Epithelial cell of prostate (primary cell): ENCODE measurements at regions not wholly inside any gene's neighbourhood (a gene's known extent, or its start where the extent isn't known, plus 50 kb on each side); places are given as distances from the start of the nearest gene placed in this dataset.
"Not testable (repeated sequence)": the region's sequence is repeated elsewhere in the genome, so short reads cannot be mapped to it uniquely, and the experiment has no call there.

Source experiments
- DNase-seq: peaks from one replicate; pipeline ENCODE4 v3.0.0-alpha.2; 2011; ENCODE audit warnings: low read depth, low spot score
- H3K27ac ChIP-seq: fragments of 450-650 bp; 2 replicates; pipeline ENCODE4 v1.5.1; 2017; ENCODE audit warnings: mild to moderate bottlenecking

GRCh38 chr5:109987970-109988369, 298.2 kb downstream of the MAN2A1 start:
- no peak for DNase-seq
- no peak overlapping the region for H3K27ac ChIP-seq

- DNase-seq = no peak
- no peak overlapping the region for H3K27ac ChIP-seq
Observed at GRCh38 chr5:109989161-109989560, 299.4 kb downstream of the MAN2A1 start.

- H3K27ac ChIP-seq = no peak overlapping the region
- no peak for DNase-seq
Observed at GRCh38 chr5:109989994-109990722, 300.4 kb downstream of the MAN2A1 start.

DNA sequence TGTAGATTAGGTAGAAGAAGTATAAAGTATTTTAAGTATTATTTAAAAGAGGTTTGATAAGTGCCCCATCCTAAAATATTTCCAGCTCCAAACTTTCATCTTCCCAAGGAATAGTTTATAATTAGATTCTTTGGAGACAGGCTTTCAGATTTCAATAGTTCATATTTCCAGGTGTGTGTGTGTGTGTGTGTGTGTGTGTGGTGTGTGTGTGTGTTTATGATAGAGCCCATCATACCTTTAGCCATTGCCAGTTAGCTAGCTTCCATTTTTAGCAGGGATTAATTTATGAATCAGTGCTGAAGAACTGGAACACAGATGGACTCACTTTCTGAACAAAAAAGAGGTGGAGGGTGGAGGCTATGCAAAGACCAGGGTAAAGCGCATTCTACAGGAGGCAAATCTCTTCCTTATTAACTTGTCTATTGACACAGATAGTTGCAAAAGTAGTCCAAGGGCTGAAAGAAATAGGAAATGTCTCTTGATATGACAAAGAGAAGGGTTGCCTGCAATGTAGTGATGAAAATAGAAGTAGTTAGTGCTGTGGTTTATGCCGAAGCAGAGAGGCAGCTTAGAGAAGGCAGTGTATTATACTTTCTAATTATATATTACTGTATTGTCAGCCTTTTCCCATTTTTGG, 301.1 kb downstream of the MAN2A1 start:
- DNase-seq = no peak
- no peak overlapping the region for H3K27ac ChIP-seq

DNA sequence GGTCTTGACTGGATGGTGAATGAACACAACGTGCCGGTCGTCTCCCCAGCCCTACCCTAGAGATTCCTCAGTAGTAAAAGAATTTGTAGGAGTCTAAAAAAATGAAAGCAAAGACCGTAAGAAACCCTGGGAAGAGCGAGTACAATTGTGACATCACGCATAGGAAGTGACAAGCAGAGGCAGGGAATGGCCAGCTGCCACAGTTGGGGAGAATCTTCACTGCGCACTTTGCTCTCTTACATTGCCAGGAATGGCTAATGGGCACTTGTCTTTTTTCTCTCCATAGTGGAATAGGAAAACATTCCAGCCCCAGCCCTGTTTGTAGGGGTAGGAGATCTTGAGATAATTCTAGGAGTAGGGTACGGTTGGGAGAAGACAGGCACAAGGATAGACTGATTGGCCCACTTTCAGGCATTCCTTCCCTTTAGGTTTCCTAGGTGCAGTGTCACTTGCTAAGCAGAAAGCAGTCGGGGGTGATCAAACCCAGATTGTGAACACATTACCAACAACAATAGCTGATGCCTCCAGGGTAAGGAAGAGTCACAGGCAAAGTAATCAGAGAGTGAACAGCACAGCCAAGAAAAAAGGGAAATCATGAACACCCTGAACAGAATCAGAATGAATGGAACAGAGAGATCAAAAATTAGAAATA, 302.7 kb downstream of the MAN2A1 start:
- H3K27ac ChIP-seq = no peak overlapping the region
- no peak for DNase-seq

- no peak overlapping the region for H3K27ac ChIP-seq
- DNase-seq = no peak
Observed at GRCh38 chr5:109994135-109994534, 304.4 kb downstream of the MAN2A1 start.

DNA sequence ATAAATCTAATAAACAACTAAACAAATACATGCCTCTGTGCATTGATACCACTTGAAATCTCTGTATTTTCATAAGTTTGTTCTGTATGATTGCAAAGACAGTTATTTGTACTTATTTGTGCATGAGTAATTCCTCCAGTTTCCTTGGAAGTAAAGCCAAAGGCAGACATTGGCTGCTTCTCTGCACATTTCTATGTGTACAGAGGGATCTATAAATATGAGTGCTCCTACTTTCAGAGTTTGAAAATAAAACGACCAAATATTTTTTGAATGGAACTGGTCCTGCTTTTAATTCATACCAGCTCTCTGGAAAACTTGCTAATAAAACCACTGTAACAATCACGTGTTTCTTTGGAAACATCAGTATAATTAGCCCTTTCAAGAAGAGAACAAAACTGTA, 306.5 kb downstream of the MAN2A1 start:
- no peak for DNase-seq
- H3K27ac ChIP-seq = no peak overlapping the region

GRCh38 chr5:109997161-109997560, 307.4 kb downstream of the MAN2A1 start:
- H3K27ac ChIP-seq = no peak overlapping the region
- DNase-seq = no peak

DNA sequence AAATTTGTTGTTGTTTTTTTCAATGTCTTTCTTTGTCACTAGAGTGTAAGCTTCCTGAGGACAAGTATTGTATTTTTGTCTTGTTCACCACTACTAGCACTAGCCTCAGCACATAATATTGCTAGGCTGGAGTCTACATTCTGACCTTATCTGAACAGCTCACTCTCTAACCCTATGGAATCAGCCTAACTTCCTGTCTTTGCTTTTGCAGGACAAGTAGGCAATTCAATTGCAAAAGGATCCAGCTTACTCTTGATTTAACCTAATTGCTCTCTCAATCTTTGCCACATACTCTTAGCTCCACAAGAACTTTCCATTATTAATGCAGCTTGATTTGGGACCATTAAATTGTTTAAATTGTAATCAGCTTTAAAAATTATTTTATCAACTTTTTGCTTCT, 308.5 kb downstream of the MAN2A1 start:
- DNase-seq = no peak
- no peak overlapping the region for H3K27ac ChIP-seq

GRCh38 chr5:109998726-109999125, 309.0 kb downstream of the MAN2A1 start:
- no peak overlapping the region for H3K27ac ChIP-seq
- DNase-seq = no peak

DNA sequence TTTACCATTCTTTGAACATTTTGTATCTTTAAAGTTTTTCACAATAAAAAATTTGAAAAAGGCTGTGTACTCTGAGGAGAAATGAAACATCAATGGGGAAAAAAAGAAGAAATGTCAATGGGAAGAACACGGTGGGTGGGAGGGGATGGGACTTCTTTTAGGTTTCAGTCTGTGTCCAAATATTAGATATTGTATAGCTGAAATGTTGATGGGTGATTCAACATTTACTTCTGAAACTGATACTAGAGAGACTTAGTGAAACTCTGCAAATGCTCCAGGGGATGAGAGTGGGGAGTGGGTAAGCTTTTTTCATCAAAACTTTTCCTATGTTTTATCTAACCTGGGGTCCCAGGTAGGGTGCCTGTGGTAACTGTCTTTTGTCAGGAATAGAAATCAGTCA, 311.9 kb downstream of the MAN2A1 start:
- H3K27ac ChIP-seq = no peak overlapping the region
- no peak for DNase-seq

- H3K27ac ChIP-seq = no peak overlapping the region
- DNase-seq = no peak
Observed at GRCh38 chr5:110002652-110003051, 312.9 kb downstream of the MAN2A1 start.

GRCh38 chr5:110005907-110006562, 316.3 kb downstream of the MAN2A1 start:
- not testable (repeated sequence) for DNase-seq, H3K27ac ChIP-seq

- DNase-seq = no peak
- no peak overlapping the region for H3K27ac ChIP-seq
Observed at GRCh38 chr5:110007101-110007500, 317.4 kb downstream of the MAN2A1 start.

DNA sequence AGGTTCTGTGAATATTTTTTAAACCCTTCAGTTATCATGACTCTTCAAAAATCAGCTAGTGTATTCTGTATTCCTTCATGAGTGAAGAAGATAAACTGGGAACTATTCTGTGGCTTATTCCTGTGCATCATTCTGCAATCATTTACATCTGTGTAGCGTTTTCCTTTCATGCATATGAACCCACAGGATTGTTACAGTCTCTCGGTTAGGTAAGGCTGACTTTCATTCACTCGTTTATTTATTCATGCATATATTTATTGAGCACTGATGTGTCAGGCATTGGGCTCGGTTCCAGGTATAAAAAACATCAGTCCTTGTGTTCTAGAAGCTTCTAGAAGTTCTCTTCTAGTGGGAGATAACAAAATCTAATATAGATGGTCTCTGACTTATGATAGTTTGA, 318.4 kb downstream of the MAN2A1 start:
- no peak overlapping the region for H3K27ac ChIP-seq
- no peak for DNase-seq

DNA sequence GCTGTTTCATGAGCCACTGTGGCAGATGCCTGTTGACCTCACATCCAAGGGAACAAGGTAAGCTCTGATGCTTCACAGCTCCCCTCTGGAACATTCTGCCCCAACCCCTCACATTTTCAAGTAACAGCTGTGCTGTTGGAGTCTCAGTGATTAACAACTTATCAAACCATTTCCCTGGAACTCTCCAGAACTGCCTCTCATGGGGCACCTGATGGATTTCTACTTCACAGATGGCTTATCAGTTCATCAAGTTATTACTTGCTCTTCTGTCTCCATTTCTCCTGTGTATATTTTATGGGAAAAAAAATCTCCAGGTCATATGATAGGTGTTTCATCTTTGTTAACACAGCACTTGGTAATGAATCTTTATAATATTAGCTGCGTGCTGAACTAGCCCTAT, 322.4 kb downstream of the MAN2A1 start:
- H3K27ac ChIP-seq = no peak overlapping the region
- DNase-seq = no peak

DNA sequence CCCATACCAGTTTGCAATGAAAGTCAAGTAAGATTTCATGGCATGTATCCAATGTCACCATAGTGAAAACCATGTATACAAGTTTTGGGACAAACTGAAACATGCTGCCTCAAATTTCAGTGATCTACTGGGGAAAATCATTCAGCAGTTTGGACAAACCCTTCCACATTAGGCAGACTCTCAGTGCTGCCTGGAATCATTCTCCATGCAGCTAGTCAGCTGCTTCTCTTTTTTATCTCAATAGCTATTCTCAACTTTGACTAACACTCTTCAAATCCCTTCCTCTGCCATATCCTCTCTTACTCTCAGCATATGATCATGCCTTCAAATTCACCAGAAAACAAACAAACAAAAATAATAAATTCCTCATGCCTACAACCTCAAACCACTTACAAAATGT, 323.3 kb downstream of the MAN2A1 start:
- no peak overlapping the region for H3K27ac ChIP-seq
- DNase-seq = no peak

DNA sequence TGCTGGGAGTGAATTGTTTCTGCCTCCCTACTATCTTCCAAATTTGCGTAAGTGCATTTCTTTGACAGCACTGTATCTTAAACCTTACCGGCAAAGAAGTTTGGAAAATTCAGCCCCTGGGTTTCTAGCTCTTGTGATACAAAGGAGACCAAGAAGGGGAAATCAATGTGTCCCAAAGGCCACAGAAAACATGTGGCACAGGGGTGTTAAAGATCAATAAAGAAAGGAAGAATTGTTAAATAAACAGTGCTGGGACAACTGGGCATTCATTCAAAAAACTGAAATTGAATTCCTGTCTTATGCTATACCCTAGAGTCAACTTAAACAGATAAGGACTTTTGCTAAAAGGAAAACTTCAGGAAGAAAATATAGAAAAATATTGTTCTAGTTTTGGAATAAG, 328.1 kb downstream of the MAN2A1 start:
- no peak for DNase-seq
- no peak overlapping the region for H3K27ac ChIP-seq

- DNase-seq = no peak
- H3K27ac ChIP-seq = no peak overlapping the region
Observed at GRCh38 chr5:110018509-110018908, 328.8 kb downstream of the MAN2A1 start.

- DNase-seq = no peak
- H3K27ac ChIP-seq = no peak overlapping the region
Observed at GRCh38 chr5:110019119-110019518, 329.4 kb downstream of the MAN2A1 start.

DNA sequence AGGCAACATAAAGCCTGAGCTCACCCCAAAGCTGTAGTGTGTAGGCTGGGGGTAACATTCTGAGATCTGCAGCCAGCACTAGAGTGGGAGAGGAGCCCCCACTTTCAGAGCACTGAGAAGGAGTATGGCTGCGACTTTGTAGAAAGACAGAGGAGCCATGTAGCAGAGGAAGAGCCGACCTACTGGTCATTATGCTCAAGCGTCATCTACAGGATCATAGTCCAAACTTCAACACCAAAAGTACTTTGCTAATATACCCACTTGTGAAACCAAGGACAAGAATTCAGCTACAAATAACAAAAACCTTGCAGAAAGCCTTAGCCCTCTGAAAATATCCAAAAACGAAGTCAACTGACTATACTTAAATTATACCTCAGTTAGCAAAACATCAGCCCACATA, 330.1 kb downstream of the MAN2A1 start:
- DNase-seq = no peak

More for the DNA sequence above, 330.1 kb downstream of the MAN2A1 start:
- H3K27ac ChIP-seq = no peak overlapping the region
